ENCODE measurements at regions not wholly inside any gene's neighbourhood (a gene's known extent, or its start where the extent isn't known, plus 50 kb on each side); places are given as distances from the start of the nearest gene placed in this dataset.

DNA sequence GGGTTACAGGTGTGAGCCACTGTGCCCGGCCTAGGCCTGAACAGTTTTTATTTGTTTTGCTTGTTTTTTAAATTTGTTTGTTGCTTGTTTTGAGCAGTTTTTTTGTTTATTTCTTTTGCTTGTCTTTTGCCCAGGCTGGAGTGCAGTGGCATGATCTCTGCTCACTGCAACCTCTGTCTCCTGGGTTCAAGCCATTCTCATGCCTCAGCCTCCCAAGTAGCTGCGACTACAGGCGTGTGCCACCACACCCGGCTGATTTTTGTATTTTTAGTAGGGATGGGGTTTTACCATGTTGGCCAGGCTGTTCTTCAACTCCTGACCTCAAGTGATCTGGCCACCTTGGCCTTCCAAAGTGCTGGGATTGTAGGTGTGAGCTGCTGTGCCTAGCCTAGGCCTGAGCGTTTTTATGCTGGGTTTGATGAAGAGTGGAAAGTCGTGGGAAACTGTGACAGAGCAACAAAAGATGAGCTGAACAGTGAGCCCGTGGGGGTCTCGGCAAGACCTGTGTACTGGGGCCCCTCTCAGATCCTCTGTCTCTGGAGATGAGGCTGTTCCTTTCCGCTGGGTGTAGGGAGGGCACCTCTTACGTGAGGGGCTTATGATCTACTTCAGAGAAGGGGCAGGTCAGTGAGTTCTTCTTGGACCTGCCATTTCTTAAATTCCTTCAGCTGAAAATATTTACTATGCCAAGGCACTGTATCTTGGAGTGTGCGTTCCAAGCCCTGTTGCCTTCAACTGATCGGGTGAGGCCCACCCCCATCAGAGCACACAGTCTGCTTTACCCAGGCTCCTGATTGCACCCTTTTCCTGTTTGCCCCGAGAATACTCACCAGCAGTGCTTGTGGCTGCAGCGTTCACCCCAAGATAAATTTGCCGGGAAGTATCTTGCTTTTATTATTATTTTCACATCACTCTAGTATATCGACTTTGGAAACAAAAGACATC lies 322.1 kb downstream of the SEC14L1 start:
- H3K27ac ChIP-seq (ENCODE audit: low read depth in 1 of 2, low read length in 2 of 2), result peak overlapping the region; percentile 4 to 49
- H3K27me3 ChIP-seq (ENCODE audit: control insufficient read depth in 4 of 4, insufficient read depth in 4 of 4, low read length in 3 of 4), result no peaks in the 10 kb centered on the region
- no peak for DNase-seq (ENCODE audit: low spot score)
- no peaks in the 10 kb centered on the region for H3K9me3 ChIP-seq (ENCODE audit: control insufficient read depth in 4 of 4, low read length in 3 of 4)
- H3K9ac ChIP-seq (ENCODE audit: low read depth in 1 of 2, low read length in 2 of 2), result no peak overlapping the region
- no peak overlapping the region for H3K4me3 ChIP-seq (ENCODE audit: low read depth in 1 of 3, low read length in 3 of 3)
- 89% methylated on average over 16 of the region's 16 CpGs for WGBS
- peaks cover 9 to 22% (median 20%) of the 10 kb centered on the region in 4 donors for H3K4me1 ChIP-seq (ENCODE audit: control insufficient read depth in 4 of 4, insufficient read depth in 4 of 4, low read length in 3 of 4)
- H3K36me3 ChIP-seq (ENCODE audit: control insufficient read depth in 4 of 4, insufficient read depth in 3 of 4, low read depth in 1 of 4, low read length in 3 of 4), result peaks cover 0 to 2% (median 0%) of the 10 kb centered on the region in 4 donors
- TF ChIP-seq, protein P1, sequence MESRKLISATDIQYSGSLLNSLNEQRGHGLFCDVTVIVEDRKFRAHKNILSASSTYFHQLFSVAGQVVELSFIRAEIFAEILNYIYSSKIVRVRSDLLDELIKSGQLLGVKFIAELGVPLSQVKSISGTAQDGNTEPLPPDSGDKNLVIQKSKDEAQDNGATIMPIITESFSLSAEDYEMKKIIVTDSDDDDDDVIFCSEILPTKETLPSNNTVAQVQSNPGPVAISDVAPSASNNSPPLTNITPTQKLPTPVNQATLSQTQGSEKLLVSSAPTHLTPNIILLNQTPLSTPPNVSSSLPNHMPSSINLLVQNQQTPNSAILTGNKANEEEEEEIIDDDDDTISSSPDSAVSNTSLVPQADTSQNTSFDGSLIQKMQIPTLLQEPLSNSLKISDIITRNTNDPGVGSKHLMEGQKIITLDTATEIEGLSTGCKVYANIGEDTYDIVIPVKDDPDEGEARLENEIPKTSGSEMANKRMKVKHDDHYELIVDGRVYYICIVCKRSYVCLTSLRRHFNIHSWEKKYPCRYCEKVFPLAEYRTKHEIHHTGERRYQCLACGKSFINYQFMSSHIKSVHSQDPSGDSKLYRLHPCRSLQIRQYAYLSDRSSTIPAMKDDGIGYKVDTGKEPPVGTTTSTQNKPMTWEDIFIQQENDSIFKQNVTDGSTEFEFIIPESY (IDR thresholded peaks at IDR 0.05), result no peak
- TF ChIP-seq RAD21 (IDR thresholded peaks at IDR 0.05) (no peak), FOXA2 (IDR thresholded peaks at IDR 0.05) (no peak), HNF4G (IDR thresholded peaks at IDR 0.05) (no peak)
- TF ChIP-seq, protein P2, sequence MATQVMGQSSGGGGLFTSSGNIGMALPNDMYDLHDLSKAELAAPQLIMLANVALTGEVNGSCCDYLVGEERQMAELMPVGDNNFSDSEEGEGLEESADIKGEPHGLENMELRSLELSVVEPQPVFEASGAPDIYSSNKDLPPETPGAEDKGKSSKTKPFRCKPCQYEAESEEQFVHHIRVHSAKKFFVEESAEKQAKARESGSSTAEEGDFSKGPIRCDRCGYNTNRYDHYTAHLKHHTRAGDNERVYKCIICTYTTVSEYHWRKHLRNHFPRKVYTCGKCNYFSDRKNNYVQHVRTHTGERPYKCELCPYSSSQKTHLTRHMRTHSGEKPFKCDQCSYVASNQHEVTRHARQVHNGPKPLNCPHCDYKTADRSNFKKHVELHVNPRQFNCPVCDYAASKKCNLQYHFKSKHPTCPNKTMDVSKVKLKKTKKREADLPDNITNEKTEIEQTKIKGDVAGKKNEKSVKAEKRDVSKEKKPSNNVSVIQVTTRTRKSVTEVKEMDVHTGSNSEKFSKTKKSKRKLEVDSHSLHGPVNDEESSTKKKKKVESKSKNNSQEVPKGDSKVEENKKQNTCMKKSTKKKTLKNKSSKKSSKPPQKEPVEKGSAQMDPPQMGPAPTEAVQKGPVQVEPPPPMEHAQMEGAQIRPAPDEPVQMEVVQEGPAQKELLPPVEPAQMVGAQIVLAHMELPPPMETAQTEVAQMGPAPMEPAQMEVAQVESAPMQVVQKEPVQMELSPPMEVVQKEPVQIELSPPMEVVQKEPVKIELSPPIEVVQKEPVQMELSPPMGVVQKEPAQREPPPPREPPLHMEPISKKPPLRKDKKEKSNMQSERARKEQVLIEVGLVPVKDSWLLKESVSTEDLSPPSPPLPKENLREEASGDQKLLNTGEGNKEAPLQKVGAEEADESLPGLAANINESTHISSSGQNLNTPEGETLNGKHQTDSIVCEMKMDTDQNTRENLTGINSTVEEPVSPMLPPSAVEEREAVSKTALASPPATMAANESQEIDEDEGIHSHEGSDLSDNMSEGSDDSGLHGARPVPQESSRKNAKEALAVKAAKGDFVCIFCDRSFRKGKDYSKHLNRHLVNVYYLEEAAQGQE (IDR thresholded peaks at IDR 0.05), result no peak
- TF ChIP-seq, protein P3, sequence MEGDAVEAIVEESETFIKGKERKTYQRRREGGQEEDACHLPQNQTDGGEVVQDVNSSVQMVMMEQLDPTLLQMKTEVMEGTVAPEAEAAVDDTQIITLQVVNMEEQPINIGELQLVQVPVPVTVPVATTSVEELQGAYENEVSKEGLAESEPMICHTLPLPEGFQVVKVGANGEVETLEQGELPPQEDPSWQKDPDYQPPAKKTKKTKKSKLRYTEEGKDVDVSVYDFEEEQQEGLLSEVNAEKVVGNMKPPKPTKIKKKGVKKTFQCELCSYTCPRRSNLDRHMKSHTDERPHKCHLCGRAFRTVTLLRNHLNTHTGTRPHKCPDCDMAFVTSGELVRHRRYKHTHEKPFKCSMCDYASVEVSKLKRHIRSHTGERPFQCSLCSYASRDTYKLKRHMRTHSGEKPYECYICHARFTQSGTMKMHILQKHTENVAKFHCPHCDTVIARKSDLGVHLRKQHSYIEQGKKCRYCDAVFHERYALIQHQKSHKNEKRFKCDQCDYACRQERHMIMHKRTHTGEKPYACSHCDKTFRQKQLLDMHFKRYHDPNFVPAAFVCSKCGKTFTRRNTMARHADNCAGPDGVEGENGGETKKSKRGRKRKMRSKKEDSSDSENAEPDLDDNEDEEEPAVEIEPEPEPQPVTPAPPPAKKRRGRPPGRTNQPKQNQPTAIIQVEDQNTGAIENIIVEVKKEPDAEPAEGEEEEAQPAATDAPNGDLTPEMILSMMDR (IDR thresholded peaks at IDR 0.05; ENCODE audit: low read depth, low read length, missing input control), result no peak

DNA sequence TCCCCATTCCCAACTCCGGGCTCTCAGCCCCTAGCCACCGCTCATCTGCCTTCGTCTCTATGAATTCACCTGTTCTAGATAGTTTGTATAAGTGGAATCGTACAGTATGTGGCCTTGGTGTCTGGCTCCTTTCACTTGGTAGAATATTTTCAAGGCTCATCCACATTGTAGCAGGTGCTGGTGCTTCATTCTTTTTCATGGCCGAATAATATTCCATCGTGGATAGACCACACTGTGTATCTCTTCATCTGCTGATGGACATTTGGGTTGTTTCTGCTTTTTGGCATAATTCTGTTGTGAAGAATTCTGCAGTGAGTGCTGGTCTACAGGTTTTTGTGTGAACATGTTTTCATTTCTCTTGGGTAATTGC lies 324.2 kb downstream of the SEC14L1 start:
- no peak for DNase-seq (ENCODE audit: low spot score)
- peak overlapping the region; percentile 6 to 31 for H3K27ac ChIP-seq (ENCODE audit: low read depth in 1 of 2, low read length in 2 of 2)
- H3K27me3 ChIP-seq (ENCODE audit: control insufficient read depth in 4 of 4, insufficient read depth in 4 of 4, low read length in 3 of 4), result no peaks in the 10 kb centered on the region
- WGBS, result 95% methylated on average over 6 of the region's 6 CpGs
- H3K9me3 ChIP-seq (ENCODE audit: control insufficient read depth in 4 of 4, low read length in 3 of 4), result no peaks in the 10 kb centered on the region
- H3K36me3 ChIP-seq (ENCODE audit: control insufficient read depth in 4 of 4, insufficient read depth in 3 of 4, low read depth in 1 of 4, low read length in 3 of 4), result peaks cover 0 to 3% (median 1%) of the 10 kb centered on the region in 4 donors
- peaks cover 6 to 16% (median 13%) of the 10 kb centered on the region in 4 donors for H3K4me1 ChIP-seq (ENCODE audit: control insufficient read depth in 4 of 4, insufficient read depth in 4 of 4, low read length in 3 of 4)
- no peak overlapping the region for H3K4me3 ChIP-seq (ENCODE audit: low read depth in 1 of 3, low read length in 3 of 3)
- no peak overlapping the region for H3K9ac ChIP-seq (ENCODE audit: low read depth in 1 of 2, low read length in 2 of 2)
- TF ChIP-seq NR2F2 (IDR thresholded peaks at IDR 0.05), result no peak
- TF ChIP-seq EGR1 (IDR thresholded peaks at IDR 0.05; ENCODE audit: low read depth in 2 of 2), result no peak
- TF ChIP-seq, protein P4, sequence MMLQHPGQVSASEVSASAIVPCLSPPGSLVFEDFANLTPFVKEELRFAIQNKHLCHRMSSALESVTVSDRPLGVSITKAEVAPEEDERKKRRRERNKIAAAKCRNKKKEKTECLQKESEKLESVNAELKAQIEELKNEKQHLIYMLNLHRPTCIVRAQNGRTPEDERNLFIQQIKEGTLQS (IDR thresholded peaks at IDR 0.05), result no peak
- TF ChIP-seq, protein P1 (IDR thresholded peaks at IDR 0.05), result no peak
- no peak for TF ChIP-seq GABPA (IDR thresholded peaks at IDR 0.05 in 1 of 2, conservative IDR thresholded peaks at IDR 0.05 in 1 of 2)
- TF ChIP-seq, protein P2 (IDR thresholded peaks at IDR 0.05), result no peak
- no peak for TF ChIP-seq JUND (IDR thresholded peaks at IDR 0.05)
- TF ChIP-seq, protein P5, sequence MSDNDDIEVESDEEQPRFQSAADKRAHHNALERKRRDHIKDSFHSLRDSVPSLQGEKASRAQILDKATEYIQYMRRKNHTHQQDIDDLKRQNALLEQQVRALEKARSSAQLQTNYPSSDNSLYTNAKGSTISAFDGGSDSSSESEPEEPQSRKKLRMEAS (IDR thresholded peaks at IDR 0.05), result no peak
- no peak for TF ChIP-seq FOXA1 (IDR thresholded peaks at IDR 0.05)
- no peak for TF ChIP-seq YY1 (IDR thresholded peaks at IDR 0.05)
- no peak for TF ChIP-seq HNF4A (conservative IDR thresholded peaks at IDR 0.05)

All from liver (tissue), 8 donors.